GM12878 (cell line): ENCODE measurements at regions not wholly inside any gene's neighbourhood (a gene's known extent, or its start where the extent isn't known, plus 50 kb on each side); places are given as distances from the start of the nearest gene placed in this dataset.

Experiments used
- ATAC-seq: fragments of 200-7000 bp; cut with Tn5 transposase; 3 replicates; pipeline ENCODE4 v1.9.1; 2020; ENCODE audit warnings: mild to moderate bottlenecking, moderate library complexity
- BruUV-seq: library from RNA; stranded (reverse); fragments of 400-500 nt; replicated peaks from 2 replicates; lab custom pipeline; 2021; lab: Mats Ljungman, UMichigan
- CTCF ChIA-PET: fragments of 300-600 bp; sonication (Branson Sonifier 250); formaldehyde crosslinking; extraction: SDS; loops from one replicate; lab custom pipeline; 2021; ENCODE audit warnings: inconsistent platforms; lab: Yijun Ruan, JAX
- POLR2A ChIA-PET: fragments of 350-600 bp; formaldehyde crosslinking; extraction: SDS; loops from one replicate; lab custom pipeline; 2021; ENCODE audit warnings: inconsistent platforms; lab: Charles Lee
- RAD21 ChIA-PET: fragments of 300-600 bp; sonication (Branson Sonifier 250); formaldehyde crosslinking; loops from one replicate; lab custom pipeline; 2023; ENCODE audit warnings: antibody characterized with exemption; ENCODE audit not compliant: unreplicated experiment; lab: Charles Lee
- SMC1A ChIA-PET: fragments of 300-600 bp; sonication (Branson Sonifier 250); formaldehyde crosslinking; loops from one replicate; lab custom pipeline; 2023; ENCODE audit not compliant: unreplicated experiment, uncharacterized antibody; lab: Charles Lee
- DNase-seq: peaks from one replicate; pipeline ENCODE4 v3.0.0-alpha.2; 2011; ENCODE audit warnings: low read depth, low spot score
- FAIRE-seq: peaks from 3 replicates; lab custom pipeline; 2011; peaks lifted over from hg19 to GRCh38; lab: Jason Lieb, UNC
- H2AFZ ChIP-seq: 2 replicates; pipeline ENCODE4 v1.6.0; 2011; ENCODE audit warnings: low read depth, low read length, control low read depth; ENCODE audit not compliant: control insufficient read depth
- H3K27ac ChIP-seq: 2 replicates; pipeline ENCODE4 v1.5.1; 2011; ENCODE audit warnings: control low read depth; ENCODE audit not compliant: control insufficient read depth, insufficient read depth
- H3K27me3 ChIP-seq, 2 experiments: replicated peaks in 1 of 2; 2 replicates each; pipeline versions ENCODE4 v1.6.0 to v1.6.1; 2011; ENCODE audit warnings: low read length in 1 of 2; ENCODE audit not compliant: control insufficient read depth in 2 of 2, insufficient read depth in 2 of 2
- H3K36me3 ChIP-seq, 2 experiments: 2 replicates each; pipeline ENCODE4 v1.5.1; 2011; ENCODE audit warnings: low read length in 1 of 2; ENCODE audit not compliant: control insufficient read depth in 2 of 2, insufficient read depth in 2 of 2
- H3K4me1 ChIP-seq: 2 replicates; pipeline ENCODE4 v1.6.1; 2011; ENCODE audit warnings: mild to moderate bottlenecking, low read length, moderate library complexity, mixed read lengths; ENCODE audit not compliant: control insufficient read depth, insufficient read depth
- H3K4me2 ChIP-seq: 2 replicates; pipeline ENCODE4 v1.6.0; 2011; ENCODE audit warnings: control low read depth; ENCODE audit not compliant: control insufficient read depth, insufficient read depth
- H3K4me3 ChIP-seq: fragments of 200-600 bp; sonication (generic); 2 replicates; pipeline ENCODE4 v1.5.1; 2016
- H3K79me2 ChIP-seq: 2 replicates; pipeline ENCODE4 v1.6.0; 2011; ENCODE audit warnings: low read length; ENCODE audit not compliant: control insufficient read depth, insufficient read depth
- H3K9ac ChIP-seq: 2 replicates; pipeline ENCODE4 v1.8.0; 2011; ENCODE audit warnings: low read length, control low read depth, mixed read lengths; ENCODE audit not compliant: control insufficient read depth, insufficient read depth
- H3K9me3 ChIP-seq: replicated peaks from 3 replicates; pipeline ENCODE4 v1.5.1; 2011; ENCODE audit warnings: mild to moderate bottlenecking, low read length; ENCODE audit not compliant: control insufficient read depth, insufficient read depth
- H4K20me1 ChIP-seq: 2 replicates; pipeline ENCODE4 v1.6.0; 2011; ENCODE audit not compliant: control insufficient read depth, insufficient read depth
- CBX5 ChIP-seq: sonication (generic); IDR thresholded peaks from 2 replicates; pipeline ENCODE4 v1.6.1; 2016; ENCODE audit warnings: low read depth, moderate library complexity, mild to moderate bottlenecking, inconsistent platforms
- CREB1 ChIP-seq: IDR thresholded peaks from 2 replicates; pipeline ENCODE4 v1.6.1; 2012; ENCODE audit warnings: low read depth, mild to moderate bottlenecking, inconsistent platforms
- EZH2 ChIP-seq: IDR thresholded peaks from 2 replicates; pipeline ENCODE4 v1.6.1; 2012; ENCODE audit warnings: low read depth, mild to moderate bottlenecking, control low read depth, inconsistent platforms, low read length, borderline replicate concordance; ENCODE audit not compliant: control insufficient read depth
- FOXK2 ChIP-seq: fragments of 450-650 bp; IDR thresholded peaks from 2 replicates; pipeline ENCODE4 v1.6.1; 2017; ENCODE audit warnings: mild to moderate bottlenecking, moderate library complexity
- HDAC6 ChIP-seq: fragments of 200-600 bp; sonication (generic); IDR thresholded peaks from one replicate; pipeline ENCODE4 v1.8.0; 2017; ENCODE audit warnings: antibody characterized with exemption; ENCODE audit not compliant: unreplicated experiment
- MLLT1 ChIP-seq: fragments of 450-650 bp; IDR thresholded peaks from 2 replicates; pipeline ENCODE4 v1.6.1; 2016; ENCODE audit warnings: mild to moderate bottlenecking
- NRF1 ChIP-seq: conservative IDR thresholded peaks from 2 replicates; pipeline ENCODE4 v1.6.1; 2011; ENCODE audit warnings: mild to moderate bottlenecking, low read depth, low read length, improper control_type of control experiment
- PAX5 ChIP-seq: IDR thresholded peaks from 2 replicates; pipeline ENCODE4 v1.6.1; 2011; ENCODE audit warnings: low read depth, low read length, borderline replicate concordance
- RAD21 ChIP-seq: IDR thresholded peaks from 2 replicates; pipeline ENCODE4 v1.6.1; 2011; ENCODE audit warnings: mild to moderate bottlenecking, low read depth, low read length, moderate library complexity; ENCODE audit not compliant: insufficient read depth
- TCF12 ChIP-seq: IDR thresholded peaks from 2 replicates; pipeline ENCODE4 v1.6.1; 2011; ENCODE audit warnings: low read depth, mild to moderate bottlenecking, low read length
- YY1 ChIP-seq: IDR thresholded peaks from 2 replicates; pipeline ENCODE4 v1.6.1; 2011; ENCODE audit warnings: low read depth, mild to moderate bottlenecking, low read length
- ZBTB40 ChIP-seq: fragments of 450-650 bp; IDR thresholded peaks from 2 replicates; pipeline ENCODE4 v1.6.1; 2016; ENCODE audit warnings: mild to moderate bottlenecking, moderate library complexity, borderline replicate concordance
- WGBS: methylation state at CpG from one replicate; pipeline ENCODE4 v1.1.6; 2016; ENCODE audit warnings: low lambda C conversion rate; ENCODE audit not compliant: insufficient replicate concordance, insufficient coverage; ENCODE audit errors: missing lambda C conversion rate; 5-methylcytosine and 5-hydroxymethylcytosine counted together
- in situ Hi-C: fragments of 300-500 bp; cut with MboI; formaldehyde crosslinking; loops from 9 replicates; pipeline ENCODE4 v1.14.3; 2018; ENCODE audit warnings: mixed read lengths
- intact Hi-C: fragments of 100-400 bp; cut with micrococcal nuclease; formaldehyde crosslinking; loops from one replicate; pipeline ENCODE4 v1.14.2; 2022; ENCODE audit not compliant: unreplicated experiment
- TF ChIP-seq, protein P1 (sequence below): IDR thresholded peaks from 2 replicates; pipeline ENCODE4 v1.6.1; 2011; ENCODE audit warnings: low read depth, low read length, improper control_type of control experiment, borderline replicate concordance
- TF ChIP-seq, protein P2 (sequence below): IDR thresholded peaks from 2 replicates; pipeline ENCODE4 v1.6.1; 2012; ENCODE audit warnings: mild to moderate bottlenecking, low read depth, low read length

GRCh38 chr2:142722086-142722485, 155.4 kb upstream of the KYNU start (continued):
- TF ChIP-seq, protein P1, sequence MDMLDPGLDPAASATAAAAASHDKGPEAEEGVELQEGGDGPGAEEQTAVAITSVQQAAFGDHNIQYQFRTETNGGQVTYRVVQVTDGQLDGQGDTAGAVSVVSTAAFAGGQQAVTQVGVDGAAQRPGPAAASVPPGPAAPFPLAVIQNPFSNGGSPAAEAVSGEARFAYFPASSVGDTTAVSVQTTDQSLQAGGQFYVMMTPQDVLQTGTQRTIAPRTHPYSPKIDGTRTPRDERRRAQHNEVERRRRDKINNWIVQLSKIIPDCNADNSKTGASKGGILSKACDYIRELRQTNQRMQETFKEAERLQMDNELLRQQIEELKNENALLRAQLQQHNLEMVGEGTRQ, result no peak
- TF ChIP-seq RAD21, result no peak
- no peak for TF ChIP-seq NRF1
- no peak for TF ChIP-seq TCF12
- no peak for TF ChIP-seq YY1
- TF ChIP-seq, protein P2, sequence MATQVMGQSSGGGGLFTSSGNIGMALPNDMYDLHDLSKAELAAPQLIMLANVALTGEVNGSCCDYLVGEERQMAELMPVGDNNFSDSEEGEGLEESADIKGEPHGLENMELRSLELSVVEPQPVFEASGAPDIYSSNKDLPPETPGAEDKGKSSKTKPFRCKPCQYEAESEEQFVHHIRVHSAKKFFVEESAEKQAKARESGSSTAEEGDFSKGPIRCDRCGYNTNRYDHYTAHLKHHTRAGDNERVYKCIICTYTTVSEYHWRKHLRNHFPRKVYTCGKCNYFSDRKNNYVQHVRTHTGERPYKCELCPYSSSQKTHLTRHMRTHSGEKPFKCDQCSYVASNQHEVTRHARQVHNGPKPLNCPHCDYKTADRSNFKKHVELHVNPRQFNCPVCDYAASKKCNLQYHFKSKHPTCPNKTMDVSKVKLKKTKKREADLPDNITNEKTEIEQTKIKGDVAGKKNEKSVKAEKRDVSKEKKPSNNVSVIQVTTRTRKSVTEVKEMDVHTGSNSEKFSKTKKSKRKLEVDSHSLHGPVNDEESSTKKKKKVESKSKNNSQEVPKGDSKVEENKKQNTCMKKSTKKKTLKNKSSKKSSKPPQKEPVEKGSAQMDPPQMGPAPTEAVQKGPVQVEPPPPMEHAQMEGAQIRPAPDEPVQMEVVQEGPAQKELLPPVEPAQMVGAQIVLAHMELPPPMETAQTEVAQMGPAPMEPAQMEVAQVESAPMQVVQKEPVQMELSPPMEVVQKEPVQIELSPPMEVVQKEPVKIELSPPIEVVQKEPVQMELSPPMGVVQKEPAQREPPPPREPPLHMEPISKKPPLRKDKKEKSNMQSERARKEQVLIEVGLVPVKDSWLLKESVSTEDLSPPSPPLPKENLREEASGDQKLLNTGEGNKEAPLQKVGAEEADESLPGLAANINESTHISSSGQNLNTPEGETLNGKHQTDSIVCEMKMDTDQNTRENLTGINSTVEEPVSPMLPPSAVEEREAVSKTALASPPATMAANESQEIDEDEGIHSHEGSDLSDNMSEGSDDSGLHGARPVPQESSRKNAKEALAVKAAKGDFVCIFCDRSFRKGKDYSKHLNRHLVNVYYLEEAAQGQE, result no peak

GRCh38 chr2:142721015-142721414, 156.4 kb upstream of the KYNU start:
- Histone ChIP-seq H2AFZ (no peak overlapping the region), H3K4me2 (no peak overlapping the region), H3K79me2 (no peaks in the 10 kb centered on the region), H3K4me1 (peaks cover 3% of the 10 kb centered on the region; the same call in 1 of the 2 replicates), H4K20me1 (no peaks in the 10 kb centered on the region), H3K27me3 (no peaks in the 10 kb centered on the region), H3K9ac (no peak overlapping the region), H3K27ac (no peak overlapping the region), H3K36me3 (no peaks in the 10 kb centered on the region), H3K9me3 (no peaks in the 10 kb centered on the region), H3K4me3 (no peak overlapping the region)
- DNase-seq (no peak), ATAC-seq (no peak), FAIRE-seq (no peak)
- ChIA-PET SMC1A (no interaction called here), POLR2A (no interaction called here), RAD21 (no interaction called here), CTCF (no interaction called here)
- 100% methylated on average over 2 of the region's 2 CpGs for WGBS
- TF ChIP-seq PAX5, result no peak
- no peak for TF ChIP-seq HDAC6
- TF ChIP-seq FOXK2, result no peak
- no peak for TF ChIP-seq ZBTB40
- no peak for TF ChIP-seq CREB1
- no peak for TF ChIP-seq CBX5
- no peak for TF ChIP-seq MLLT1
- no peak for TF ChIP-seq EZH2
- in situ Hi-C loops, result no loop called here
- no TSS peak for BruUV-seq
- intact Hi-C loops, result no loop called here
